ENCODE measurements at regions not wholly inside any gene's neighbourhood (a gene's known extent, or its start where the extent isn't known, plus 50 kb on each side); places are given as distances from the start of the nearest gene placed in this dataset.

- TF ChIP-seq, protein P1, sequence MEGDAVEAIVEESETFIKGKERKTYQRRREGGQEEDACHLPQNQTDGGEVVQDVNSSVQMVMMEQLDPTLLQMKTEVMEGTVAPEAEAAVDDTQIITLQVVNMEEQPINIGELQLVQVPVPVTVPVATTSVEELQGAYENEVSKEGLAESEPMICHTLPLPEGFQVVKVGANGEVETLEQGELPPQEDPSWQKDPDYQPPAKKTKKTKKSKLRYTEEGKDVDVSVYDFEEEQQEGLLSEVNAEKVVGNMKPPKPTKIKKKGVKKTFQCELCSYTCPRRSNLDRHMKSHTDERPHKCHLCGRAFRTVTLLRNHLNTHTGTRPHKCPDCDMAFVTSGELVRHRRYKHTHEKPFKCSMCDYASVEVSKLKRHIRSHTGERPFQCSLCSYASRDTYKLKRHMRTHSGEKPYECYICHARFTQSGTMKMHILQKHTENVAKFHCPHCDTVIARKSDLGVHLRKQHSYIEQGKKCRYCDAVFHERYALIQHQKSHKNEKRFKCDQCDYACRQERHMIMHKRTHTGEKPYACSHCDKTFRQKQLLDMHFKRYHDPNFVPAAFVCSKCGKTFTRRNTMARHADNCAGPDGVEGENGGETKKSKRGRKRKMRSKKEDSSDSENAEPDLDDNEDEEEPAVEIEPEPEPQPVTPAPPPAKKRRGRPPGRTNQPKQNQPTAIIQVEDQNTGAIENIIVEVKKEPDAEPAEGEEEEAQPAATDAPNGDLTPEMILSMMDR (IDR thresholded peaks at IDR 0.05; ENCODE audit: low read depth, low read length): no peak
- TF ChIP-seq EZH2phosphoT487 (IDR thresholded peaks at IDR 0.05; ENCODE audit: low read depth): no peak
Measured at GRCh38 chr7:96400001-96400400, 78.1 kb upstream of the SLC25A13 start.
